Naive thymus-derived CD4-positive, alpha-beta T cell (primary cell): ENCODE measurements at regions not wholly inside any gene's neighbourhood (a gene's known extent, or its start where the extent isn't known, plus 50 kb on each side); places are given as distances from the start of the nearest gene placed in this dataset.

ENCODE experiments used
- ATAC-seq: fragments of 150-1000 bp; cut with Tn5 transposase; 2 replicates; pipeline ENCODE4 v1.10.0; 2021; ENCODE audit warnings: mild to moderate bottlenecking, moderate library complexity
- CTCF ChIA-PET: fragments of 350-600 bp; sonication (Branson Sonifier 250); formaldehyde crosslinking; loops from one replicate; lab custom pipeline; 2021; ENCODE audit warnings: antibody characterized with exemption; lab: Charles Lee
- POLR2A ChIA-PET: fragments of 350-600 bp; sonication (Branson Sonifier 250); formaldehyde crosslinking; loops from one replicate; lab custom pipeline; 2021; ENCODE audit warnings: antibody characterized with exemption, inconsistent platforms; lab: Charles Lee
- DNase-seq, 9 donors: peaks; one replicate each; pipeline versions ENCODE4 v3.0.0 to v3.0.0-alpha.2; 2020 to 2022; ENCODE audit warnings: mixed read lengths in 1 of 9
- H3K27ac ChIP-seq: one replicate; pipeline ENCODE4 v1.7.0; 2013; ENCODE audit warnings: mild to moderate bottlenecking, low read depth, low read length, moderate library complexity
- H3K27me3 ChIP-seq, 2 donors: one replicate each; pipeline ENCODE4 v1.7.0; 2013; ENCODE audit warnings: low read length in 2 of 2, mild to moderate bottlenecking in 2 of 2, moderate library complexity in 2 of 2; ENCODE audit not compliant: control insufficient read depth in 2 of 2, insufficient read depth in 2 of 2
- H3K36me3 ChIP-seq, 3 experiments: 1 replicate in 2 of 3; 2 replicates in 1 of 3; pipeline ENCODE4 v1.7.0; 2013; ENCODE audit warnings: low read length in 3 of 3, mild to moderate bottlenecking in 3 of 3, moderate library complexity in 1 of 3; ENCODE audit not compliant: insufficient read depth in 3 of 3, control insufficient read depth in 2 of 3
- H3K4me1 ChIP-seq, 2 donors: one replicate each; pipeline ENCODE4 v1.7.0; 2013; ENCODE audit warnings: low read length in 2 of 2, mild to moderate bottlenecking in 2 of 2, moderate library complexity in 1 of 2; ENCODE audit not compliant: control insufficient read depth in 2 of 2, insufficient read depth in 2 of 2
- H3K4me3 ChIP-seq: 2 replicates; pipeline ENCODE4 v1.7.0; 2013; ENCODE audit warnings: mild to moderate bottlenecking, low read length
- H3K9me3 ChIP-seq, 3 experiments: 1 replicate in 2 of 3; 2 replicates in 1 of 3; pipeline ENCODE4 v1.7.0; 2013; ENCODE audit warnings: low read length in 3 of 3; ENCODE audit not compliant: control insufficient read depth in 2 of 3
- H3K27ac Mint-ChIP-seq, 9 donors: one replicate each; pipeline ENCODE4 v1.8.0; 2020 to 2022; ENCODE audit warnings: mixed read lengths in 9 of 9, mild to moderate bottlenecking in 8 of 9, moderate library complexity in 5 of 9, inconsistent platforms in 2 of 9
- H3K27me3 Mint-ChIP-seq, 5 donors: one replicate each; pipeline ENCODE4 v1.8.0; 2021 to 2022; ENCODE audit warnings: mixed read lengths in 5 of 5, mild to moderate bottlenecking in 1 of 5
- H3K36me3 Mint-ChIP-seq, 5 donors: one replicate each; pipeline ENCODE4 v1.8.0; 2020 to 2022; ENCODE audit warnings: mixed read lengths in 5 of 5, mild to moderate bottlenecking in 3 of 5, inconsistent platforms in 1 of 5
- H3K4me1 Mint-ChIP-seq, 7 donors: one replicate each; pipeline ENCODE4 v1.8.0; 2020 to 2022; ENCODE audit warnings: mixed read lengths in 7 of 7, mild to moderate bottlenecking in 3 of 7, inconsistent platforms in 1 of 7
- H3K4me3 Mint-ChIP-seq, 10 donors: one replicate each; pipeline ENCODE4 v1.8.0; 2020 to 2022; ENCODE audit warnings: mild to moderate bottlenecking in 10 of 10, mixed read lengths in 10 of 10, moderate library complexity in 6 of 10, inconsistent platforms in 2 of 10
- H3K9me3 Mint-ChIP-seq, 11 donors: one replicate each; pipeline ENCODE4 v1.8.0; 2020 to 2022; ENCODE audit warnings: mixed read lengths in 11 of 11, mild to moderate bottlenecking in 4 of 11, inconsistent platforms in 1 of 11, moderate library complexity in 1 of 11
- intact Hi-C, 2 donors: fragments of 100-400 bp; cut with micrococcal nuclease; formaldehyde crosslinking; loops; one replicate each; pipeline ENCODE4 v1.15.1; 2023

- no peak for ATAC-seq
- intact Hi-C loops, result no loop called here
- Histone ChIP-seq H3K4me1 (no peaks in the 10 kb centered on the region), H3K36me3 (no peaks in the 10 kb centered on the region), H3K9me3 (no peaks in the 10 kb centered on the region), H3K27ac (no peak overlapping the region), H3K27me3 (no peaks in the 10 kb centered on the region), H3K4me3 (no peak overlapping the region)
- POLR2A ChIA-PET, result no interaction called here
- H3K4me1 Mint-ChIP-seq, result no peaks in the 10 kb centered on the region
- DNase-seq, result no peak
- H3K9me3 Mint-ChIP-seq, result peaks cover 0 to 4% (median 0%) of the 10 kb centered on the region in 11 donors
- H3K27me3 Mint-ChIP-seq, result peaks cover 12 to 37% (median 18%) of the 10 kb centered on the region in 5 donors
- H3K27ac Mint-ChIP-seq, result no peak overlapping the region
- no peaks in the 10 kb centered on the region for H3K36me3 Mint-ChIP-seq
- CTCF ChIA-PET, result no interaction called here
- H3K4me3 Mint-ChIP-seq, result no peak overlapping the region
Measured at GRCh38 chr7:96530786-96531185, 178.9 kb downstream of the SEM1 start.

DNA sequence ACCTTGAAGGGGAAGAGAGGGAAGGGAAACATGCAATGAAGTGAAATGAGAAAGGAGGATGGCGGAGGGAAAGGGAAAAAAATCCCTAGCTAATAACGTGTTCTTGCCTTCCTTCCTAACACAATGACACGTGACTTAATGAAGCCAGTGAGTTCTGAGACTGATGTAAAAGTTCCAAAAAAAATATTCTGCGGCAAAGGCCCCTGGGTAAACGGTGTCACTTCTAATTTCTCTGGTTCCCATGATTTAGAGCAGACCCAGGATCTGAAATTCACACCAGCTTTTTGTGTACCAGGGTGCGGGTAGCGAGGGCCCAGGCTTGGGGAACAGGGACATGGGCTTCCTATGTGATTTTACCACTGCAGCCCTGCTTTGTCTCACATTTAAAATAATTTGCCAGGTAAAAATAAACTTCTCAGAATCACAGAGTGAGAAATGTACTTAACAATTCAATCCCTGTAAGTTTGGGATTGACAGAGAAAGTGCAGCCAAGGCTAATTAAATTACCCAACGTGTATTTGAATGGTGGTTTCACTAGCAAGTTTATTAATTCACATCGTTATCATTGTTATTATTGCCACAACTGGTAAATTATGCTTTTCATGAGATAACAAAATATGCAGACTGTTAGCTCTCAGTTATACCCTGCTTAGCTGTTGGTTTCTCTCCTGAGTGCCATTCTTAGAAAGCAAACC lies 182.4 kb downstream of the SEM1 start:
- POLR2A ChIA-PET, result interaction anchor here (0.7 kb wide), 1 partner anchor 72 kb away, joined by 3 read pairs; no protein-coding TSS in a partner anchor
- H3K27me3 Mint-ChIP-seq, result peaks cover 17 to 34% (median 26%) of the 10 kb centered on the region in 5 donors
- intact Hi-C loops, result no loop called here

GRCh38 chr7:96526496-96526895 lies 183.2 kb downstream of the SEM1 start:
- intact Hi-C loops, result no loop called here
- CTCF ChIA-PET, result no interaction called here
- H3K4me1 ChIP-seq, result no peaks in the 10 kb centered on the region

More for the DNA sequence above, 182.4 kb downstream of the SEM1 start:
- Mint-ChIP-seq H3K4me1 (peaks cover 0 to 4% (median 0%) of the 10 kb centered on the region in 7 donors), H3K9me3 (peaks cover 0 to 2% (median 0%) of the 10 kb centered on the region in 11 donors), H3K27ac (no peak overlapping the region), H3K4me3 (no peak overlapping the region), H3K36me3 (no peaks in the 10 kb centered on the region)
- ATAC-seq (no peak), DNase-seq (no peak)
- Histone ChIP-seq H3K4me3 (no peak overlapping the region), H3K4me1 (no peaks in the 10 kb centered on the region), H3K9me3 (no peaks in the 10 kb centered on the region), H3K27ac (no peak overlapping the region), H3K27me3 (no peaks in the 10 kb centered on the region), H3K36me3 (no peaks in the 10 kb centered on the region)
- CTCF ChIA-PET, result no interaction called here

DNA sequence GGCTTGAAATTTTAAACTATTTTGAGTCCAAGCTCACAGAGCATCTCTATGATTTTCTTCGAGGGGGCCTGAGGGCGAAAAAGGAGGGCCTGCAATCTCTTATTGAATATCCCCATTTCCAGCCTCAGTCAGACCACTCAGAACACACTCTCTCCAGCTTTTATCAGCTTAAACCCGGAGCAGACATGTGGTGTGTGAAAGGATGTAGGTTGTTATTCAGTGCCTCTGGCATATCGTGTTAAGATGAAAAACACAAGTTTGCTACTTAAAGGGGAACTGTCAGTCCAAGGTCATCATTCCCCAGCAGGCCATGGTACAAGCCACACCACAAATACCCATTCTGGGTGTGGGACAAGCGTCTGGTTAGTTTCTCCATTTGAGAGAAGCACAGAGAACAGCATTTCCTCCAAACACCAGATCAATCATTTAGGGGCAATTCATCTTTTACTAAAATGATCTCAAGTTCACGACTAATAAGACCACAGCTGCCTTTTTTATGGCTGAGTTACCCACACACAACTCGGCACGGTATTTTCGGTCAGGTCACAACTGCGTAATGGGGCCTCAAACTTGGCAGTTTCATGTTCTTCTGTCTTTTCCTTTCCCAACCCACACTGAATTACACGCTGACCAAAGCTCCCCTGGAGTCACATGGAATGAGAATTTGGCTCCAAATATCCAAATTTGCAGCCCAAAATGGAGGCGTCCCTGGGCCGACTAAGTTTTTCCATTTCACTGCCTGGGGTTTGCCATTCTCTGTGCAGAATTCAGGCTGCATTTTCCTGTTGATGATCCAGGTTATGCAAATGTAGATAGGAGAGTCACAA lies 188.4 kb downstream of the SEM1 start:
- POLR2A ChIA-PET, result no interaction called here
- Mint-ChIP-seq H3K9me3 (peaks cover 0 to 2% (median 0%) of the 10 kb centered on the region in 11 donors), H3K36me3 (no peaks in the 10 kb centered on the region), H3K27me3 (peaks cover 9 to 27% (median 18%) of the 10 kb centered on the region in 5 donors), H3K27ac (no peak overlapping the region), H3K4me3 (no peak overlapping the region), H3K4me1 (peaks cover 0 to 4% (median 0%) of the 10 kb centered on the region in 7 donors)
- no peaks in the 10 kb centered on the region for H3K9me3 ChIP-seq
- no peaks in the 10 kb centered on the region for H3K4me1 ChIP-seq
- H3K4me3 ChIP-seq, result no peak overlapping the region
- intact Hi-C loops, result no loop called here
- no peak for DNase-seq
- no peaks in the 10 kb centered on the region for H3K36me3 ChIP-seq
- no peaks in the 10 kb centered on the region for H3K27me3 ChIP-seq
- no peak for ATAC-seq
- CTCF ChIA-PET, result no interaction called here
- H3K27ac ChIP-seq, result no peak overlapping the region

More at GRCh38 chr7:96526496-96526895, 183.2 kb downstream of the SEM1 start:
- H3K9me3 ChIP-seq, result no peaks in the 10 kb centered on the region
- Mint-ChIP-seq H3K9me3 (peaks cover 0 to 2% (median 0%) of the 10 kb centered on the region in 11 donors), H3K36me3 (no peaks in the 10 kb centered on the region), H3K4me3 (no peak overlapping the region), H3K4me1 (peaks cover 0 to 4% (median 0%) of the 10 kb centered on the region in 7 donors), H3K27me3 (peaks cover 17 to 34% (median 26%) of the 10 kb centered on the region in 5 donors), H3K27ac (no peak overlapping the region)
- no peaks in the 10 kb centered on the region for H3K36me3 ChIP-seq
- no peaks in the 10 kb centered on the region for H3K27me3 ChIP-seq
- no peak overlapping the region for H3K4me3 ChIP-seq
- ATAC-seq (no peak), DNase-seq (no peak)
- no peak overlapping the region for H3K27ac ChIP-seq
- POLR2A ChIA-PET, result interaction anchor here (0.7 kb wide), 1 partner anchor 71 kb away, joined by 3 read pairs; no protein-coding TSS in a partner anchor

DNA sequence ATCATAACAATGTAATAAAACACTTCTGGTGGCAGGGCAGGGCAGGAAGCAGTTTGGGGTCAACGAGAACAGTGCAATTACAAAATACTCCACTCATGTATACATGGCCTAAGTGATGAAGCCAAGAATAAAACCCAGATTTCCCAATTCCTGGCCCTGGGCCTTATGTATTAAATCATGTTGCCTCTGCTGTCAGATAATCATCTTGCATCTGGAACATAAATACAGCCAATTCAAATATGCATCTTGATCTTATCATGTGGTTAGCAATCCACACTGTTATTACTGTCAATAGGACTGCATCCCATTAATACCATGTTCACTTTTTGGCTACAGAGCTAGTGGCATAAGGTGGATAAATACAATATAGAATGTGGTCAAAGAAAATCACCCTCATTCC lies 186.5 kb upstream of the SLC25A13 start:
- Mint-ChIP-seq H3K27ac (no peak overlapping the region), H3K9me3 (peaks cover 0 to 2% (median 0%) of the 10 kb centered on the region in 11 donors), H3K4me3 (no peak overlapping the region), H3K27me3 (peaks cover 16 to 27% (median 19%) of the 10 kb centered on the region in 5 donors), H3K4me1 (no peaks in the 10 kb centered on the region), H3K36me3 (no peaks in the 10 kb centered on the region)
- ChIA-PET POLR2A (no interaction called here), CTCF (no interaction called here)
- intact Hi-C loops, result no loop called here
- no peak for DNase-seq
- Histone ChIP-seq H3K36me3 (no peaks in the 10 kb centered on the region), H3K27ac (no peak overlapping the region), H3K4me1 (no peaks in the 10 kb centered on the region), H3K9me3 (no peaks in the 10 kb centered on the region), H3K4me3 (no peak overlapping the region), H3K27me3 (no peaks in the 10 kb centered on the region)
- no peak for ATAC-seq

DNA sequence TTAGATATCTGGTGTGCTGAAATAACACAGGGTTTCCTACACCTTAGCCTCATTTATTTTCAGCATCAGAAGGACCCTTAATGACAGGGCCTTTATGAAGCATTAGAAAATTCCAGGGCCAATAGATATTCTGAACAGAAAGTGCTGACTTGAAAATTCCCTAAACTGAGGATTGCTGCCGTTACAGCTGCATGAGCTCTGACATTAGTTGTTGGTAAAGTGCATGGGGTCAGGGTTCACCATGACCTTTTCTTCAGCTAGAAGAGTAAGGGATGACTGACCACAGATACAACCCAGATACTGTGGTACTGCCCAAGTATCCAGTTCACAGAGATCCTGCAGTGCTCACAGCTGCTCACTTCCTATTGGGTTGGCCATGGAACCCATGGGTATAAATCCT lies 181.7 kb upstream of the SLC25A13 start:
- ChIA-PET CTCF (no interaction called here), POLR2A (no interaction called here)
- intact Hi-C loops, result no loop called here
- Mint-ChIP-seq H3K4me1 (no peaks in the 10 kb centered on the region), H3K9me3 (no peaks in the 10 kb centered on the region), H3K36me3 (no peaks in the 10 kb centered on the region), H3K27me3 (peaks cover 3 to 27% (median 4%) of the 10 kb centered on the region in 5 donors), H3K4me3 (no peak overlapping the region), H3K27ac (no peak overlapping the region)
- H3K27me3 ChIP-seq, result no peaks in the 10 kb centered on the region
- ATAC-seq, result no peak
- H3K36me3 ChIP-seq, result no peaks in the 10 kb centered on the region
- no peaks in the 10 kb centered on the region for H3K9me3 ChIP-seq
- H3K4me1 ChIP-seq, result no peaks in the 10 kb centered on the region
- DNase-seq, result no peak
- H3K4me3 ChIP-seq, result no peak overlapping the region
- no peak overlapping the region for H3K27ac ChIP-seq
